ENCODE measurements at regions not wholly inside any gene's neighbourhood (a gene's known extent, or its start where the extent isn't known, plus 50 kb on each side); places are given as distances from the start of the nearest gene placed in this dataset.

- Histone ChIP-seq H3K27ac (no peak overlapping the region), H3K36me3 (no peaks in the 10 kb centered on the region), H3K4me3 (no peak overlapping the region), H3K9me3 (no peaks in the 10 kb centered on the region), H3K4me1 (no peaks in the 10 kb centered on the region), H3K27me3 (no peaks in the 10 kb centered on the region)
- WGBS, 2 donors: 68 to 81% methylated on average over 6 of the region's 6 CpGs
- ATAC-seq (ENCODE audit: low FRiP score in 2 of 2): no peak
- TF ChIP-seq CTCF (IDR thresholded peaks at IDR 0.05) (no peak), POLR2AphosphoS5 (IDR thresholded peaks at IDR 0.05) (peak in 1 of 2 donors; percentile 29), POLR2A (IDR thresholded peaks at IDR 0.05) (no peak)
- peak in 1 of 2 donors; percentile 22 for DNase-seq
Observed at GRCh38 chr9:108579757-108580439, 275.9 kb downstream of the ACTL7B start.

- no peak for DNase-seq
- Histone ChIP-seq H3K36me3 (no peaks in the 10 kb centered on the region), H3K27ac (no peak overlapping the region), H3K27me3 (no peaks in the 10 kb centered on the region), H3K9me3 (no peaks in the 10 kb centered on the region), H3K4me3 (no peak overlapping the region), H3K4me1 (no peaks in the 10 kb centered on the region)
- no peak for ATAC-seq (ENCODE audit: low FRiP score in 2 of 2)
- 37 to 50% methylated on average over 1 of the region's 1 CpG for WGBS, 2 donors
- TF ChIP-seq CTCF (IDR thresholded peaks at IDR 0.05) (no peak), EP300 (IDR thresholded peaks at IDR 0.05) (no peak)
Observed at GRCh38 chr9:108575276-108575675, 280.5 kb downstream of the ACTL7B start.

- no peak overlapping the region for H3K4me3 ChIP-seq
- H3K27ac ChIP-seq: no peak overlapping the region
- 73 to 83% methylated on average over 3 of the region's 3 CpGs for WGBS, 2 donors
- H3K27me3 ChIP-seq: no peaks in the 10 kb centered on the region
- no peaks in the 10 kb centered on the region for H3K9me3 ChIP-seq
- no peak for TF ChIP-seq EP300 (IDR thresholded peaks at IDR 0.05)
- TF ChIP-seq POLR2A (IDR thresholded peaks at IDR 0.05): no peak
- TF ChIP-seq CTCF (IDR thresholded peaks at IDR 0.05): no peak
- TF ChIP-seq POLR2AphosphoS5 (IDR thresholded peaks at IDR 0.05): no peak
- H3K4me1 ChIP-seq: peaks cover 0 to 5% (median 1%) of the 10 kb centered on the region in 4 donors
- no peaks in the 10 kb centered on the region for H3K36me3 ChIP-seq
- peak in 1 of 2 donors; percentile 33 for ATAC-seq (ENCODE audit: low FRiP score in 2 of 2)
- DNase-seq: no peak
Observed at GRCh38 chr9:108569624-108570023, 286.2 kb downstream of the ACTL7B start.

GRCh38 chr9:108568093-108568492, 287.7 kb downstream of the ACTL7B start:
- TF ChIP-seq CTCF (IDR thresholded peaks at IDR 0.05) (no peak), POLR2A (IDR thresholded peaks at IDR 0.05) (no peak), EP300 (IDR thresholded peaks at IDR 0.05) (no peak), POLR2AphosphoS5 (IDR thresholded peaks at IDR 0.05) (no peak)
- WGBS, 2 donors: 69 to 86% methylated on average over 3 of the region's 3 CpGs
- no peaks in the 10 kb centered on the region for H3K36me3 ChIP-seq
- H3K4me1 ChIP-seq: peaks cover 0 to 5% (median 1%) of the 10 kb centered on the region in 4 donors
- no peaks in the 10 kb centered on the region for H3K27me3 ChIP-seq
- no peak for ATAC-seq (ENCODE audit: low FRiP score in 2 of 2)
- no peak overlapping the region for H3K27ac ChIP-seq
- DNase-seq: no peak
- no peak overlapping the region for H3K4me3 ChIP-seq
- H3K9me3 ChIP-seq: no peaks in the 10 kb centered on the region

- no peak for ATAC-seq (ENCODE audit: low FRiP score in 2 of 2)
- WGBS, 2 donors: 74 to 91% methylated on average over 1 of the region's 1 CpG
- TF ChIP-seq CTCF (IDR thresholded peaks at IDR 0.05) (no peak), POLR2A (IDR thresholded peaks at IDR 0.05) (no peak), EP300 (IDR thresholded peaks at IDR 0.05) (no peak), POLR2AphosphoS5 (IDR thresholded peaks at IDR 0.05) (no peak)
Observed at GRCh38 chr9:108567571-108567970, 288.2 kb downstream of the ACTL7B start.

More at GRCh38 chr9:108567571-108567970, 288.2 kb downstream of the ACTL7B start:
- DNase-seq: no peak
- Histone ChIP-seq H3K36me3 (no peaks in the 10 kb centered on the region), H3K4me1 (peaks cover 0 to 5% (median 1%) of the 10 kb centered on the region in 4 donors), H3K4me3 (no peak overlapping the region), H3K9me3 (no peaks in the 10 kb centered on the region), H3K27me3 (no peaks in the 10 kb centered on the region), H3K27ac (no peak overlapping the region)
